ENCODE measurements at regions not wholly inside any gene's neighbourhood (a gene's known extent, or its start where the extent isn't known, plus 50 kb on each side); places are given as distances from the start of the nearest gene placed in this dataset.

GRCh38 chr1:4946343-4946742 lies 291.9 kb downstream of the AJAP1 start:
- H3K36me3 ChIP-seq (ENCODE audit: control insufficient read depth in 4 of 4, insufficient read depth in 3 of 4, low read depth in 1 of 4, low read length in 3 of 4) = no peaks in the 10 kb centered on the region
- TF ChIP-seq GABPA (IDR thresholded peaks at IDR 0.05 in 1 of 2, conservative IDR thresholded peaks at IDR 0.05 in 1 of 2) (no peak), YY1 (IDR thresholded peaks at IDR 0.05) (no peak), CTCF (IDR thresholded peaks at IDR 0.05; ENCODE audit: low read depth, low read length, missing input control) (no peak), ZBTB33 (IDR thresholded peaks at IDR 0.05) (no peak), RXRA (IDR thresholded peaks at IDR 0.05) (no peak), HNF4A (conservative IDR thresholded peaks at IDR 0.05) (no peak), SP1 (IDR thresholded peaks at IDR 0.05) (no peak), JUND (IDR thresholded peaks at IDR 0.05) (no peak), EGR1 (IDR thresholded peaks at IDR 0.05; ENCODE audit: low read depth in 2 of 2) (no peak), NR2F2 (IDR thresholded peaks at IDR 0.05) (no peak), REST (IDR thresholded peaks at IDR 0.05) (no peak), MAX (IDR thresholded peaks at IDR 0.05) (no peak)
- H3K9me3 ChIP-seq (ENCODE audit: control insufficient read depth in 4 of 4, low read length in 3 of 4) = no peaks in the 10 kb centered on the region
- 86% methylated on average over 5 of the region's 5 CpGs for WGBS
- no peak overlapping the region for H3K27ac ChIP-seq (ENCODE audit: low read depth in 1 of 2, low read length in 2 of 2)
- H3K4me1 ChIP-seq (ENCODE audit: control insufficient read depth in 4 of 4, insufficient read depth in 4 of 4, low read length in 3 of 4) = no peaks in the 10 kb centered on the region
- no peak overlapping the region for H3K9ac ChIP-seq (ENCODE audit: low read depth in 1 of 2, low read length in 2 of 2)
- H3K4me3 ChIP-seq (ENCODE audit: low read depth in 1 of 3, low read length in 3 of 3) = no peak overlapping the region
- no peak for DNase-seq (ENCODE audit: low spot score)
- H3K27me3 ChIP-seq (ENCODE audit: control insufficient read depth in 4 of 4, insufficient read depth in 4 of 4, low read length in 3 of 4) = peaks cover 0 to 5% (median 0%) of the 10 kb centered on the region in 4 donors

- no peaks in the 10 kb centered on the region for H3K9me3 ChIP-seq (ENCODE audit: control insufficient read depth in 4 of 4, low read length in 3 of 4)
- DNase-seq (ENCODE audit: low spot score) = no peak
- 81% methylated on average over 9 of the region's 9 CpGs for WGBS
- H3K4me1 ChIP-seq (ENCODE audit: control insufficient read depth in 4 of 4, insufficient read depth in 4 of 4, low read length in 3 of 4) = no peaks in the 10 kb centered on the region
- H3K27me3 ChIP-seq (ENCODE audit: control insufficient read depth in 4 of 4, insufficient read depth in 4 of 4, low read length in 3 of 4) = peaks cover 0 to 5% (median 0%) of the 10 kb centered on the region in 4 donors
- no peaks in the 10 kb centered on the region for H3K36me3 ChIP-seq (ENCODE audit: control insufficient read depth in 4 of 4, insufficient read depth in 3 of 4, low read depth in 1 of 4, low read length in 3 of 4)
- no peak overlapping the region for H3K9ac ChIP-seq (ENCODE audit: low read depth in 1 of 2, low read length in 2 of 2)
- H3K4me3 ChIP-seq (ENCODE audit: low read depth in 1 of 3, low read length in 3 of 3) = no peak overlapping the region
- TF ChIP-seq EGR1 (IDR thresholded peaks at IDR 0.05; ENCODE audit: low read depth in 2 of 2) = no peak
- no peak for TF ChIP-seq FOXA1 (IDR thresholded peaks at IDR 0.05)
- TF ChIP-seq YY1 (IDR thresholded peaks at IDR 0.05) = no peak
- TF ChIP-seq FOXA2 (IDR thresholded peaks at IDR 0.05) = no peak
- no peak for TF ChIP-seq MAX (IDR thresholded peaks at IDR 0.05)
- TF ChIP-seq ATF3 (IDR thresholded peaks at IDR 0.05) = no peak
- no peak for TF ChIP-seq ZBTB33 (IDR thresholded peaks at IDR 0.05)
- no peak for TF ChIP-seq RAD21 (IDR thresholded peaks at IDR 0.05)
- TF ChIP-seq RXRA (IDR thresholded peaks at IDR 0.05) = no peak
- no peak for TF ChIP-seq JUND (IDR thresholded peaks at IDR 0.05)
- TF ChIP-seq CTCF (IDR thresholded peaks at IDR 0.05; ENCODE audit: low read depth, low read length, missing input control) = no peak
- TF ChIP-seq GABPA (IDR thresholded peaks at IDR 0.05 in 1 of 2, conservative IDR thresholded peaks at IDR 0.05 in 1 of 2) = no peak
- H3K27ac ChIP-seq (ENCODE audit: low read depth in 1 of 2, low read length in 2 of 2) = no peak overlapping the region
Observed at GRCh38 chr1:4944911-4945310, 290.5 kb downstream of the AJAP1 start.
